Suprapubic skin (tissue), 4 donors: ENCODE measurements at regions not wholly inside any gene's neighbourhood (a gene's known extent, or its start where the extent isn't known, plus 50 kb on each side); places are given as distances from the start of the nearest gene placed in this dataset.

Source experiments
- DNase-seq, 2 donors: peaks; one replicate each; pipeline ENCODE4 v3.0.0-alpha.2; 2019; ENCODE audit warnings: low spot score in 2 of 2
- H3K27ac ChIP-seq: fragments of 200-600 bp; sonication (generic); one replicate; pipeline ENCODE4 v1.5.1; 2019
- H3K27me3 ChIP-seq: fragments of 200-600 bp; sonication (generic); one replicate; pipeline ENCODE4 v1.5.1; 2019
- H3K36me3 ChIP-seq: fragments of 200-600 bp; sonication (generic); one replicate; pipeline ENCODE4 v1.5.1; 2019
- H3K4me1 ChIP-seq: fragments of 200-600 bp; sonication (generic); one replicate; pipeline ENCODE4 v1.5.1; 2019
- H3K4me3 ChIP-seq: fragments of 200-600 bp; sonication (generic); one replicate; pipeline ENCODE4 v1.5.1; 2019; ENCODE audit warnings: mild to moderate bottlenecking
- H3K9me3 ChIP-seq: fragments of 200-600 bp; sonication (generic); one replicate; pipeline ENCODE4 v1.5.1; 2019
- CTCF ChIP-seq, 2 donors: fragments of 200-600 bp in 1 of 2; fragments of 450-650 bp in 1 of 2; sonication (generic) in 1 of 2; IDR thresholded peaks; one replicate each; pipeline ENCODE4 v1.5.1; 2016 to 2019; ENCODE audit warnings: antibody characterized with exemption in 2 of 2, mild to moderate bottlenecking in 1 of 2, moderate library complexity in 1 of 2
- EP300 ChIP-seq: sonication (generic); formaldehyde crosslinking; IDR thresholded peaks from one replicate; pipeline ENCODE4 v1.6.1; 2017; ENCODE audit warnings: antibody characterized with exemption
- POLR2A ChIP-seq, 2 donors: fragments of 450-650 bp; IDR thresholded peaks; one replicate each; pipeline ENCODE4 v1.6.1; 2017; ENCODE audit warnings: antibody characterized with exemption in 2 of 2, mild to moderate bottlenecking in 2 of 2, moderate library complexity in 2 of 2
- POLR2AphosphoS5 ChIP-seq, 3 donors: sonication (generic); formaldehyde crosslinking; IDR thresholded peaks; one replicate each; pipeline ENCODE4 v1.6.1; 2017; ENCODE audit warnings: antibody characterized with exemption in 3 of 3
- WGBS: methylation state at CpG from one replicate; pipeline ENCODE4 v1.1.5; 2018; 5-methylcytosine and 5-hydroxymethylcytosine counted together

GRCh38 chr14:34067587-34067986, 116.7 kb upstream of the EGLN3 start:
- Histone ChIP-seq H3K9me3 (no peaks in the 10 kb centered on the region), H3K4me3 (no peak overlapping the region), H3K4me1 (peaks cover 13% of the 10 kb centered on the region), H3K36me3 (no peaks in the 10 kb centered on the region), H3K27me3 (no peaks in the 10 kb centered on the region), H3K27ac (no peak overlapping the region)
- WGBS: 75% methylated on average over 3 of the region's 3 CpGs
- DNase-seq: no peak
- TF ChIP-seq CTCF (IDR thresholded peaks at IDR 0.05) (no peak), POLR2A (IDR thresholded peaks at IDR 0.05) (no peak), POLR2AphosphoS5 (IDR thresholded peaks at IDR 0.05) (no peak)

- WGBS: 98% methylated on average over 4 of the region's 4 CpGs
- H3K4me1 ChIP-seq: peaks cover 17% of the 10 kb centered on the region
- H3K27me3 ChIP-seq: no peaks in the 10 kb centered on the region
- no peak overlapping the region for H3K27ac ChIP-seq
- no peaks in the 10 kb centered on the region for H3K36me3 ChIP-seq
- H3K4me3 ChIP-seq: no peak overlapping the region
- no peak for TF ChIP-seq POLR2AphosphoS5 (IDR thresholded peaks at IDR 0.05)
- TF ChIP-seq POLR2A (IDR thresholded peaks at IDR 0.05): no peak
- no peak for TF ChIP-seq EP300
- TF ChIP-seq CTCF (IDR thresholded peaks at IDR 0.05): no peak
- DNase-seq: no peak
- no peaks in the 10 kb centered on the region for H3K9me3 ChIP-seq
Observed at GRCh38 chr14:34065690-34066391, 115.0 kb upstream of the EGLN3 start.

- no peak overlapping the region for H3K27ac ChIP-seq
- 73% methylated on average over 2 of the region's 4 CpGs for WGBS
- DNase-seq: no peak
- no peaks in the 10 kb centered on the region for H3K27me3 ChIP-seq
- H3K4me1 ChIP-seq: peaks cover 21% of the 10 kb centered on the region
- H3K36me3 ChIP-seq: no peaks in the 10 kb centered on the region
- TF ChIP-seq POLR2AphosphoS5 (IDR thresholded peaks at IDR 0.05): no peak
- TF ChIP-seq POLR2A (IDR thresholded peaks at IDR 0.05): no peak
- TF ChIP-seq CTCF (IDR thresholded peaks at IDR 0.05): no peak
- no peak for TF ChIP-seq EP300
- H3K4me3 ChIP-seq: no peak overlapping the region
- H3K9me3 ChIP-seq: no peaks in the 10 kb centered on the region
Observed at GRCh38 chr14:34065236-34065635, 114.4 kb upstream of the EGLN3 start.

- Histone ChIP-seq H3K27me3 (no peaks in the 10 kb centered on the region), H3K4me1 (peaks cover 25% of the 10 kb centered on the region), H3K36me3 (no peaks in the 10 kb centered on the region), H3K27ac (no peak overlapping the region), H3K4me3 (no peak overlapping the region), H3K9me3 (no peaks in the 10 kb centered on the region)
- peak in 1 of 2 donors; percentile 75 for DNase-seq
- TF ChIP-seq EP300: no peak
- no peak for TF ChIP-seq POLR2AphosphoS5 (IDR thresholded peaks at IDR 0.05)
- no peak for TF ChIP-seq CTCF (IDR thresholded peaks at IDR 0.05)
- no peak for TF ChIP-seq POLR2A (IDR thresholded peaks at IDR 0.05)
- WGBS: 11% methylated on average over 3 of the region's 4 CpGs
Observed at GRCh38 chr14:34064349-34064748, 113.5 kb upstream of the EGLN3 start.

- TF ChIP-seq CTCF (IDR thresholded peaks at IDR 0.05) (no peak), EP300 (no peak), POLR2AphosphoS5 (IDR thresholded peaks at IDR 0.05) (no peak), POLR2A (IDR thresholded peaks at IDR 0.05) (no peak)
- WGBS: 50% methylated on average over 7 of the region's 9 CpGs
- Histone ChIP-seq H3K27ac (peak overlapping the region; percentile 20), H3K9me3 (no peaks in the 10 kb centered on the region), H3K4me3 (no peak overlapping the region), H3K27me3 (no peaks in the 10 kb centered on the region), H3K36me3 (no peaks in the 10 kb centered on the region), H3K4me1 (peaks cover 25% of the 10 kb centered on the region)
- no peak for DNase-seq
Observed at GRCh38 chr14:34063470-34064164, 112.7 kb upstream of the EGLN3 start.
